ENCODE measurements at regions not wholly inside any gene's neighbourhood (a gene's known extent, or its start where the extent isn't known, plus 50 kb on each side); places are given as distances from the start of the nearest gene placed in this dataset.
A peak's percentile ranks its signal among the peaks of the same experiment; 100 is the strongest.

GRCh38 chr13:64849196-64849595 is 2380.9 kb downstream of the PCDH9 start:
- Histone ChIP-seq H3K4me1 (ENCODE audit: insufficient read depth) (peaks cover 7% of the 10 kb centered on the region), H3K4me3 (no peak overlapping the region), H3K9me3 (ENCODE audit: low read depth) (no peaks in the 10 kb centered on the region), H2AFZ (no peak overlapping the region), H3K27me3 (no peaks in the 10 kb centered on the region), H4K20me1 (ENCODE audit: insufficient read depth, poor library complexity, severe bottlenecking) (no peaks in the 10 kb centered on the region), H3K27ac (no peak overlapping the region), H3K4me2 (peak overlapping the region; percentile 10), H3K9me2 (replicated peaks; ENCODE audit: insufficient read depth) (no peaks in the 10 kb centered on the region), H3K36me3 (replicated peaks; ENCODE audit: insufficient read depth, low read depth) (no peaks in the 10 kb centered on the region), H3K79me2 (no peaks in the 10 kb centered on the region)
- peak; percentile 7 for DNase-seq (ENCODE audit: low spot score)
- TF ChIP-seq EZH2phosphoT487 (IDR thresholded peaks at IDR 0.05; ENCODE audit: low read depth, severe bottlenecking, unreplicated experiment), result no peak

- peak overlapping the region; percentile 15 for H2AFZ ChIP-seq
- 40% methylated on average over 6 of the region's 6 CpGs for WGBS (ENCODE audit: low lambda C conversion rate, missing lambda C conversion rate)
- H3K27me3 ChIP-seq, result no peaks in the 10 kb centered on the region
Measured at GRCh38 chr13:64847767-64848166, 2382.4 kb downstream of the PCDH9 start.

GRCh38 chr13:64845110-64845509 is 2385.0 kb downstream of the PCDH9 start:
- TF ChIP-seq EZH2 (IDR thresholded peaks at IDR 0.05; ENCODE audit: borderline replicate concordance) (no peak), EZH2phosphoT487 (IDR thresholded peaks at IDR 0.05; ENCODE audit: low read depth, severe bottlenecking, unreplicated experiment) (no peak), CTCF (IDR thresholded peaks at IDR 0.05; ENCODE audit: poor library complexity) (no peak)
- Histone ChIP-seq H3K27ac (no peak overlapping the region), H3K9me3 (ENCODE audit: low read depth) (no peaks in the 10 kb centered on the region), H3K79me2 (no peaks in the 10 kb centered on the region), H3K4me2 (no peak overlapping the region), H3K36me3 (replicated peaks; ENCODE audit: insufficient read depth, low read depth) (no peaks in the 10 kb centered on the region), H3K4me3 (no peak overlapping the region), H3K27me3 (no peaks in the 10 kb centered on the region), H4K20me1 (ENCODE audit: insufficient read depth, poor library complexity, severe bottlenecking) (no peaks in the 10 kb centered on the region), H2AFZ (no peak overlapping the region), H3K9me2 (replicated peaks; ENCODE audit: insufficient read depth) (no peaks in the 10 kb centered on the region), H3K4me1 (ENCODE audit: insufficient read depth) (peaks cover 7% of the 10 kb centered on the region)
- DNase-seq (ENCODE audit: low spot score), result no peak
- WGBS (ENCODE audit: low lambda C conversion rate, missing lambda C conversion rate), result 56% methylated on average over 1 of the region's 1 CpG

More at GRCh38 chr13:64847767-64848166, 2382.4 kb downstream of the PCDH9 start:
- Histone ChIP-seq H3K4me3 (no peak overlapping the region), H4K20me1 (ENCODE audit: insufficient read depth, poor library complexity, severe bottlenecking) (no peaks in the 10 kb centered on the region), H3K4me2 (no peak overlapping the region), H3K79me2 (no peaks in the 10 kb centered on the region), H3K36me3 (replicated peaks; ENCODE audit: insufficient read depth, low read depth) (no peaks in the 10 kb centered on the region), H3K4me1 (ENCODE audit: insufficient read depth) (peaks cover 7% of the 10 kb centered on the region), H3K9me3 (ENCODE audit: low read depth) (no peaks in the 10 kb centered on the region), H3K9me2 (replicated peaks; ENCODE audit: insufficient read depth) (no peaks in the 10 kb centered on the region), H3K27ac (no peak overlapping the region)
- no peak for DNase-seq (ENCODE audit: low spot score)
- TF ChIP-seq EZH2 (IDR thresholded peaks at IDR 0.05; ENCODE audit: borderline replicate concordance) (no peak), CTCF (IDR thresholded peaks at IDR 0.05; ENCODE audit: poor library complexity) (no peak)

- no peak overlapping the region for H3K27ac ChIP-seq
- no peaks in the 10 kb centered on the region for H3K27me3 ChIP-seq
- H3K4me2 ChIP-seq, result no peak overlapping the region
- H3K36me3 ChIP-seq (replicated peaks; ENCODE audit: insufficient read depth, low read depth), result no peaks in the 10 kb centered on the region
- 97% methylated on average over 2 of the region's 2 CpGs for WGBS (ENCODE audit: low lambda C conversion rate, missing lambda C conversion rate)
- no peaks in the 10 kb centered on the region for H4K20me1 ChIP-seq (ENCODE audit: insufficient read depth, poor library complexity, severe bottlenecking)
- no peaks in the 10 kb centered on the region for H3K4me1 ChIP-seq (ENCODE audit: insufficient read depth)
- H2AFZ ChIP-seq, result no peak overlapping the region
- no peak for DNase-seq (ENCODE audit: low spot score)
- peak; percentile 8 for TF ChIP-seq CTCF (IDR thresholded peaks at IDR 0.05; ENCODE audit: poor library complexity)
- TF ChIP-seq EZH2 (IDR thresholded peaks at IDR 0.05; ENCODE audit: borderline replicate concordance), result no peak
- no peak for TF ChIP-seq EZH2phosphoT487 (IDR thresholded peaks at IDR 0.05; ENCODE audit: low read depth, severe bottlenecking, unreplicated experiment)
- no peaks in the 10 kb centered on the region for H3K9me2 ChIP-seq (replicated peaks; ENCODE audit: insufficient read depth)
- no peak overlapping the region for H3K4me3 ChIP-seq
- H3K79me2 ChIP-seq, result no peaks in the 10 kb centered on the region
- no peaks in the 10 kb centered on the region for H3K9me3 ChIP-seq (ENCODE audit: low read depth)
Measured at GRCh38 chr13:64819081-64819480, 2411.1 kb downstream of the PCDH9 start.

Data from hepatocyte (in vitro differentiated cells).